Anterior cingulate cortex (tissue), 58 donors: ENCODE measurements at regions not wholly inside any gene's neighbourhood (a gene's known extent, or its start where the extent isn't known, plus 50 kb on each side); places are given as distances from the start of the nearest gene placed in this dataset.

Experiments
- DNase-seq, 58 donors: peaks; one replicate each; lab custom pipeline; 2025; lab: John Stamatoyannopoulos, UW

DNA sequence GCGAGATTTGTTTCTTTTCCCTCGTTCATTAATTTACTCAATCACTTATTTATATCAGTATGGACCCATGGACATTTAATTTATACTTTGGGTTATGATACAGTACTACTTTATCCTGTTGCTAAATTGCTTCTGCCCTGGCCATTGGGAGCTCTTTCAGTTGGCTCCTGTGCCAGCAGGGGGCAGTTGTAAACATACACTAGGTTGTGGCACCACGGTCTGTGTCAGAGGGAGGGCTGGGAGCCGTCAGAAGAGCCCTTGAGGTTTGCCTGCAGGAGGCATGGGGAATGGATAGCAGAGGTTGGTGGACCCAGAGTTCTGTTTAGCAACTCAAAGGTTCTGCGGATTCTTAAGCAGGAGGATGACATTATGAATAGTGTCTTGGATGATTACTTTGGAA, 94.3 kb downstream of the ERCC5 start:
- DNase-seq: no peak

GRCh38 chr13:102935896-102936321, 90.1 kb downstream of the ERCC5 start:
- no peak for DNase-seq

DNA sequence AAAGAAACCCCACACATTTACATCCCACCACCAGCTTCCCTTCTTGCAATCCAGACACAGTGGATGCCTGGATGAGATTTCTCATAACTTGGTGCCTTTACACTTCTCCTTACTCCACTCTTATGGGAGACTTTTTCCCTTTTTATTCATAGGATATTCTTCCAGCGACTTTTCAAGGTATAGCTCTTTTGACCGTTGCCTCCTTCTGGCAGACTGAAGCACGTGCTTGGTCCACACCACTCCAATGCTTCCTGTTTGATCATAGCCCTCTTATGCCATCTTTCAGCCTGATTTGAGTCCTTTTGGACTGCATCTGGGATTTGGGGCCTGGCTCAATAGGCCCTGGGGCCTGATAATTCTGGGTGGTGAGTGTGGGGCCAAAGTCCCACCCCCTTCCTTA, 87.7 kb downstream of the ERCC5 start:
- no peak for DNase-seq

DNA sequence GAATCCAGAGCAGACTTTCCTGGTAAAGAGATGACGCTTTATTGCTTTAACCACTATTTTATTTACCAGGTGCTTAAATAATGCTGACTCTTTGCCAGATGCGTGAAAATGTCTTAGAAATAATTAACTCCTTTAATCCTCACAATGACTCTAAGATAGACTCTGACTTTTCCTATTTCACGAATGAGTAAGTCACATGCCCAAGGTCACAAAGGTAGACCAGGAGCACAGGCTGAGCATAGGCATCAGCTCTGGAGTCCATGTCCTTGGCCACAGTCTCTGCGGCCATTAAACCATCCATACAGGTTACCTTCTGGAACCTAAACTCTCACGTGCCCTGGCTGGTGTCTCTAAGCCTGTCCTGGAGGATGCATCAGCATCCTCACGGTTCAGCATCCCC, 87.3 kb downstream of the ERCC5 start:
- DNase-seq: no peak

DNA sequence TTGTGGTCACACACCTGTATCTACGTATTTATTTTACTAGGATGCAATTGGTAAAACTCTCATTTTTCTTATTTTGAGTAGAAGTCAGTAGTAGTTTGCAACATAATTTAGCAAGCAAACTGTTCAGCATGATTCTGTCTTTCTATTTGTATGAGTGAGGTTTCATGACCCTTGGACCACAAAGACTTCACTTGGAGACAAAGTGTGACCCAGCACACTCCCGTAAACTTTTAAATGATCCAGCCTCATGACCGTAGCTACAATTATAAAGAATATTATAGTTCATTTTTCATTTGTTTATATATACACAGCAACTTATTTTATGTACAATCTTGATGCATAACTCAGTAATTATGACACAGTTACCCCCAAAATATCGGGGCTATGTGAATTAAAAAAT, 86.5 kb downstream of the ERCC5 start:
- DNase-seq: no peak

- no peak for DNase-seq
Measured at GRCh38 chr13:102930566-102930965, 84.7 kb downstream of the ERCC5 start.

- DNase-seq: no peak
Measured at GRCh38 chr13:102928941-102929675, 83.3 kb downstream of the ERCC5 start.
